ENCODE measurements at regions not wholly inside any gene's neighbourhood (a gene's known extent, or its start where the extent isn't known, plus 50 kb on each side); places are given as distances from the start of the nearest gene placed in this dataset.

- H3K4me1 Mint-ChIP-seq: peaks cover 0 to 3% of the 10 kb centered on the region in 2 donors
- H3K27me3 Mint-ChIP-seq: peaks cover 41 to 43% of the 10 kb centered on the region in 2 donors
- no peaks in the 10 kb centered on the region for H3K36me3 Mint-ChIP-seq
- no peak overlapping the region for H3K27ac Mint-ChIP-seq
- no peak for DNase-seq
- no peak for ATAC-seq (replicated peaks)
- H3K9me3 Mint-ChIP-seq: no peaks in the 10 kb centered on the region
- no peak overlapping the region for H3K4me3 Mint-ChIP-seq
These were observed 225.4 kb downstream of the IRF8 start for GRCh38 chr16:86124321-86124720.

DNA sequence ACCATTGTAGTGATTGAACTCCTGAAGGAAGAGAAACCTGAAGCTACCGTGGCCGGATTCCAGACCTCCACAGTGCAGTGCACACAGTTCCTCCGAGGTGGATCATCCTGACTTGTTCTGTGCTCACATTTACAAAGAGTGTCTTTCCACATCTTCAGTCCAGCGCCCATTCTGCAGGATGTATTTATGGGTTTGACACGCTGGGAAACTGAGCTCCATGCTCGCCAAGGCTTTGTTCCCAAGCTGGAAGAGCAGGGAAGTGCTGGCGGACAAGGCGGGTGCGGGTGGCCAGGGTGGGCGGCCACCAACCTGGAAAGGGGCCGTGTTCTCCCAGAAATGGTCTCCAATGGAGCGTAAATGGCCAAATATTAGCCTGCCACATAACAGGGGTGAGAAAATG lies 227.9 kb downstream of the IRF8 start:
- Mint-ChIP-seq H3K4me3 (no peak overlapping the region), H3K36me3 (no peaks in the 10 kb centered on the region), H3K27ac (no peak overlapping the region), H3K27me3 (peaks cover 25 to 30% of the 10 kb centered on the region in 2 donors), H3K9me3 (no peaks in the 10 kb centered on the region), H3K4me1 (no peaks in the 10 kb centered on the region)
- ATAC-seq (replicated peaks): no peak
- DNase-seq: no peak

DNA sequence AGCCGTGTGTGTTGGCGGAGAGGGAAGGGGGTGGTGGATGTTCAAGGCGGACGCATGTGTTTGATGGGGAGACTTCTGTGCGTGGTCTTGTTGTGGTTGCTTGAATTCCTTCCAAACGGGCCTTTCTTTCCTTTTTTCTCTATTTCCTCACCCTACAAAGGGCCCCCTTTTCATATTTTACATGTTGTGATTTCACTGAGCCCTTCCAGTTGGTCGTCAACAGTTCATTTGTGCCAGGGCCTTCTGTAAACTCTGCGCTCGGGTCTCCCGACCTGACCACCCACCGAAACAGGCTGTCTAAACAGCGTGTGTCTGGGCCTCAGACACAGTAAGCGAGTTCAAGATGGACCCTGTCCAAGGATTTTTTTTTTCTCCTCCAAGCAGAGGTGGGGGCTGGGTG lies 228.4 kb downstream of the IRF8 start:
- Mint-ChIP-seq H3K27me3 (peaks cover 20 to 25% of the 10 kb centered on the region in 2 donors), H3K4me1 (no peaks in the 10 kb centered on the region), H3K36me3 (no peaks in the 10 kb centered on the region), H3K4me3 (no peak overlapping the region), H3K27ac (no peak overlapping the region), H3K9me3 (no peaks in the 10 kb centered on the region)
- ATAC-seq (replicated peaks): no peak
- DNase-seq: no peak

DNA sequence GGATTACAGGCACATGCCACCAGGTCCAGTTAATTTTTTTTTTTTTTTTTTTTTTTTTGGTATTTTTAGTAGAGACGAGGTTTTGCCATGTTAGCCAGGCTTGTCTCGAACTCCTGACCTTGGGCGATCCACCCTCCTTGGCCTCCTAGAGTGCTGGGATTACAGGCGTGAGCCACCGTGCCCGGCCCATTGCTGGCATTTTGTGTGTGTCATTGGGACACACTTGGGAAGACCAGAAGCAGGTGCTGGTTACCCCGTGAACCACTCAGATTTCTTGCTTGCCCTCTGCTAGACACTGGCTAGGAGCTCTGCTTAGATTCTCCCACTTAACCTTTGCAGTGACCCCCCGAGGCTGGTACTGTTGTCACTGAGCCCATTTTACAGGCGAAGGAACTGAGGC lies 229.3 kb downstream of the IRF8 start:
- no peak for DNase-seq
- Mint-ChIP-seq H3K4me3 (no peak overlapping the region), H3K9me3 (no peaks in the 10 kb centered on the region), H3K4me1 (no peaks in the 10 kb centered on the region), H3K36me3 (no peaks in the 10 kb centered on the region), H3K27ac (no peak overlapping the region), H3K27me3 (peaks cover 14 to 18% of the 10 kb centered on the region in 2 donors)
- no peak for ATAC-seq (replicated peaks)

- ATAC-seq (replicated peaks): no peak
- Mint-ChIP-seq H3K9me3 (no peaks in the 10 kb centered on the region), H3K36me3 (no peaks in the 10 kb centered on the region), H3K27me3 (peaks cover 8 to 14% of the 10 kb centered on the region in 2 donors), H3K27ac (no peak overlapping the region), H3K4me3 (no peak overlapping the region), H3K4me1 (no peaks in the 10 kb centered on the region)
- DNase-seq: no peak
These were observed 230.6 kb downstream of the IRF8 start for GRCh38 chr16:86129541-86129940.

DNA sequence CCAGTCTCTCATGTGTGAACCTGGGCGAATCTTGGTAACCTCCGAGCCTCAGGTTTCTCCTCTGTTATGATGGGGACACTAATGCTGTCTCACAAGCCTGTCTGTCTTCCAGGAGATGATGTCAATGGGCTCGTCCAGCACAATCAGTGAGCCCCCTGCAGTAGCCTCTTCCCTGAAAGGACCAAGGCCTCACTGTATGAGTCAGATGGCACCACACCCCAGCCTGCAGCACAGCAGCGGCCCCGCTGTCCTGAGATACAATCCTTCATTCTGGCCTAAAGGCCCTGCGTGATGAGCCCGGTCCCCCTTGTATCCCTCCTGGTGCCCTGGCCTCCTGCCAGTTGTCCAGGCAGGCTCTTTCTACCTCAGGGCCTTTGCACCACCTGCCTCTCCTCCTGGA lies 234.4 kb downstream of the IRF8 start:
- ATAC-seq (replicated peaks) (no peak), DNase-seq (no peak)
- no peaks in the 10 kb centered on the region for H3K36me3 Mint-ChIP-seq
- H3K9me3 Mint-ChIP-seq: no peaks in the 10 kb centered on the region
- H3K4me1 Mint-ChIP-seq: no peaks in the 10 kb centered on the region
- H3K27ac Mint-ChIP-seq: no peak overlapping the region
- peaks cover 0 to 16% of the 10 kb centered on the region in 2 donors for H3K27me3 Mint-ChIP-seq
- H3K4me3 Mint-ChIP-seq: no peak overlapping the region

DNA sequence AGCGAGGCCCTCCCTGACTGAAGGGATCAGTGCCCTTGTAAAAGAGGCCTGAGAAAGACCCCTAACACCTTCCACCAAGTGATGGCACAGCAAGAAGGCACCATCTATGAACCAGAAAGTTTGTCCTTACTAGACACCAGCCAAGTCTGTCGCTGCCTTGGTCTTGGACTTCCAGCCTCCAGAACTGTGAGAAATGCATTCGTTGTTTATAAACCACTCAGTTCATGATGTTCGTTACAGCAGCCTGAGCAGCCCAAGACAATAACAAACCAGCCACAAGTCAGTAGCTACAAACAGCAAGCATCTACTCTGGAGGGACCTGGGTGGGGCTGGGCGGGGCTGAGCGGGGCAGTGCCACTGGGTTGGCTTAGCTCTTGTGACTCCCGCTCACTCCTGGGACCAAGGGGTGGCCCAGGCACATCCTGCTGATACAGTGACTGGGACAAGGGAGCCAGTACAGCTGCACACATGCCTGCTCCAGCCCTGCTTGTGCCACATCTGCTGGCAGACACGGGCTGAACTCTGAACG lies 234.9 kb downstream of the IRF8 start:
- no peak for DNase-seq
- H3K4me3 Mint-ChIP-seq: no peak overlapping the region
- H3K27ac Mint-ChIP-seq: no peak overlapping the region
- H3K27me3 Mint-ChIP-seq: peaks cover 0 to 16% of the 10 kb centered on the region in 2 donors
- H3K9me3 Mint-ChIP-seq: no peaks in the 10 kb centered on the region
- no peaks in the 10 kb centered on the region for H3K4me1 Mint-ChIP-seq
- no peak for ATAC-seq (replicated peaks)
- no peaks in the 10 kb centered on the region for H3K36me3 Mint-ChIP-seq

- H3K27ac Mint-ChIP-seq: no peak overlapping the region
- no peak overlapping the region for H3K4me3 Mint-ChIP-seq
- H3K36me3 Mint-ChIP-seq: no peaks in the 10 kb centered on the region
- ATAC-seq (replicated peaks) (no peak), DNase-seq (no peak)
- no peaks in the 10 kb centered on the region for H3K4me1 Mint-ChIP-seq
- H3K9me3 Mint-ChIP-seq: no peaks in the 10 kb centered on the region
- peaks cover 0 to 20% of the 10 kb centered on the region in 2 donors for H3K27me3 Mint-ChIP-seq
These were observed 236.0 kb downstream of the IRF8 start for GRCh38 chr16:86134802-86135461.

DNA sequence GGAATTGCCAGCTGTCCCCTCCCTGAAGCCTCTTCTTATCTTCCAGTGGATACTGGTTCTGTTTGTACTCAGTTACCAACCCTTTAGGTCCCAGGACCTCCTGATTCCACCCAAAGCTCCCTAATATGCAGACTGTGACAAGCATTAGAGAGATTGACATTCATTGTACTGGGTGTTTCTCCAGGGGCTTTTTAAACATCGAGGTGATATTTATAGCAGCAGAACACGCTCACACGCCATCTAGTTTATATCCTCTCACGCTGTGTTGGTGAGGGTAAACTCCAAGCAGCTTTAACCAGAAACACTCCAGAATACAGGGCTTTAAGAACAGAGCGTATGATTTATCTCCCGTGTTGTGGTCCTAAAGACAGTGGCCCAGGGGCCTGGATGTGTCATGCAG lies 238.4 kb downstream of the IRF8 start:
- Mint-ChIP-seq H3K27ac (no peak overlapping the region), H3K36me3 (no peaks in the 10 kb centered on the region), H3K27me3 (peaks cover 0 to 24% of the 10 kb centered on the region in 2 donors), H3K4me3 (no peak overlapping the region), H3K4me1 (no peaks in the 10 kb centered on the region), H3K9me3 (no peaks in the 10 kb centered on the region)
- DNase-seq: no peak
- ATAC-seq (replicated peaks): no peak

DNA sequence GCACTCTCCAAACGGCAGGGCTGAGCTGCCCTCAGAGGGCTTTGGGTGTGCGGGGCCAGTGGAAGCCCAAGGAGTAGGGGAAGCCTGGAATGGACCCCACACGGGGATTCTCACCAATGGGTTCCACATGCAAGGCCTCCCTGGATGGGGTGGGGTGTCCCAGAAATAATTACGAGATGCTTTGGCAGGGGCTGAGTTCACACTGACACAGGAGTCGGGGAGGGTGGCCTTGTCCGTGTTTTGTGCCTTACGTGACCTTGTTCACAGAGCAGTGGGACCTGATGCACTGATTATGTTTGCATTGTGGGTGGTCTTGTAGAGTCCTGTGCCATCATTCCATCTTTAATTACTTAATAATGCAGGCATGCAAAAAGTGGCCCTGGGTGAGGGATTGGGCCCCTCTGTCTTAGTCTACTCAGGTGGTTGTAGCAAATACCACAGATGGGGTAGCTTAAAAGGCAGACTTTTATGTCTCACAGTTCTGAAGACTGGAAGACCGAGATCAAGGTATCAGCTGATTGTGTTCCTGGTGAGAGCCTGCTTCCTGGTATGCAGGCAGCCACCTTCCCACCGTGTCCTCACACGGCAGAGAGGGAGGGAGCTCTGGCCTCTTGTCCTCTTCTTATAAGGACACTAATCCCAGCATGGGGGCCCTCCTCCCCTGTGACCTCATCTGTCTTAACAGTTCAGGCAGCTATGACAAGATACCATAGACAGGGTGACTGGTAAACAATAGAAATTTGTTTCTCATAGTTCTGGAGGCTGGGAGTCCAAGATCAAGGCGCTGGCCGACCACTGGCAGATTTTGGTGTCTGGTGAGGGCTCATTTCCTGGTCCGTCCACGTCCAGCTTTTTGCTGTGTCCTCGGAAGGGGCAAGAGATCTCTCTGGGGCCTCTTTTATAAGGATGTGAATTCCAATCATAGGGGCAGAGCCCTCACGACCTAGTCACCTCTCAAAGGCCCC lies 239.4 kb downstream of the IRF8 start:
- no peak for DNase-seq
- no peak overlapping the region for H3K4me3 Mint-ChIP-seq
- H3K27me3 Mint-ChIP-seq: peaks cover 0 to 24% of the 10 kb centered on the region in 2 donors
- no peak for ATAC-seq (replicated peaks)
- no peaks in the 10 kb centered on the region for H3K9me3 Mint-ChIP-seq
- H3K36me3 Mint-ChIP-seq: no peaks in the 10 kb centered on the region
- no peaks in the 10 kb centered on the region for H3K4me1 Mint-ChIP-seq
- H3K27ac Mint-ChIP-seq: no peak overlapping the region

DNA sequence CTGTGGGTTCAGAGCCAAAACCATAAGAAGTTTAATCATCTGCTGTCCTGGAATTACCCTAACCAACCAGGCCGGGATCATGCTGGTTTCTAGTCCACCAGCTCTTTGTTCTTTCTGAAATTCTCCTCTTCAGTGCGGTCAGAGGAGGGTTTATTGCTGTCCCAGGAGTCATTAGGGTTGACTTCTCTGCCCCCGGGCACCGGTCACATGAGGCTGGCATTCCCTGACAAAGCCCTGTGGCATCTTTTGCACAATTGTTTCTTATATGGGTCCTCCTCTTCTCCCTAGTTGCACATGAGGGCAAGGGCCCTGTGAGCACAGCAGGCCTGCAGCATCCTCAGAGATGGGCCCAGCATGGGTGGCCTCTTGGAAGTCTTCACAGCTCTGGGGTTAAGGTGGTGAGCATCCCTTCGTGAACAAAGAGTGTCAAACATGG lies 243.9 kb downstream of the IRF8 start:
- Mint-ChIP-seq H3K27me3 (peaks cover 3 to 19% of the 10 kb centered on the region in 2 donors), H3K36me3 (no peaks in the 10 kb centered on the region), H3K9me3 (no peaks in the 10 kb centered on the region), H3K4me3 (no peak overlapping the region), H3K4me1 (no peaks in the 10 kb centered on the region), H3K27ac (no peak overlapping the region)
- ATAC-seq (replicated peaks) (no peak), DNase-seq (no peak)

DNA sequence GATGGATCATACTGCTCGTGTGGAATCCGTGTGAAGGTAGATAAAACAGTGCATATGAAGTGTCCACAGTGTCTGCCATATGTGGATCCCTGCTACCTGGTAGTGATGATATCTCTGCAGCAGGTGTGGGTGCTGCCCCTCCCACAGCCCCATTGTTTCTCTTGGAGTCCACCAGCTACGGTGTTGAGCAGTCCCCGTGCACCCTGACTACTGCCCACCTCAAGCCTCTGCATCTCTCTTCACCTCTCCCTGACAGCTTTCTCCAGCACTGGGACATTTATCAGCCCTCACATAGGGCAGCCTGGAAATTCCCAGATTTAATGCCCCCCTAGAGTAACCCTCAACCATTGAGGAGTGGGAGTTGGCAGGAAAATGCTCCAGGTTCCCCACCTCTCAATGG lies 244.7 kb downstream of the IRF8 start:
- Mint-ChIP-seq H3K4me3 (no peak overlapping the region), H3K27me3 (peaks cover 6 to 17% of the 10 kb centered on the region in 2 donors), H3K27ac (no peak overlapping the region), H3K4me1 (no peaks in the 10 kb centered on the region), H3K9me3 (no peaks in the 10 kb centered on the region), H3K36me3 (no peaks in the 10 kb centered on the region)
- no peak for DNase-seq
- ATAC-seq (replicated peaks): no peak

- ATAC-seq (replicated peaks) (no peak), DNase-seq (no peak)
- Mint-ChIP-seq H3K4me3 (no peak overlapping the region), H3K27me3 (peaks cover 12 to 18% of the 10 kb centered on the region in 2 donors), H3K36me3 (no peaks in the 10 kb centered on the region), H3K27ac (no peak overlapping the region), H3K9me3 (no peaks in the 10 kb centered on the region), H3K4me1 (no peaks in the 10 kb centered on the region)
These were observed 246.7 kb downstream of the IRF8 start for GRCh38 chr16:86145669-86146068.

DNA sequence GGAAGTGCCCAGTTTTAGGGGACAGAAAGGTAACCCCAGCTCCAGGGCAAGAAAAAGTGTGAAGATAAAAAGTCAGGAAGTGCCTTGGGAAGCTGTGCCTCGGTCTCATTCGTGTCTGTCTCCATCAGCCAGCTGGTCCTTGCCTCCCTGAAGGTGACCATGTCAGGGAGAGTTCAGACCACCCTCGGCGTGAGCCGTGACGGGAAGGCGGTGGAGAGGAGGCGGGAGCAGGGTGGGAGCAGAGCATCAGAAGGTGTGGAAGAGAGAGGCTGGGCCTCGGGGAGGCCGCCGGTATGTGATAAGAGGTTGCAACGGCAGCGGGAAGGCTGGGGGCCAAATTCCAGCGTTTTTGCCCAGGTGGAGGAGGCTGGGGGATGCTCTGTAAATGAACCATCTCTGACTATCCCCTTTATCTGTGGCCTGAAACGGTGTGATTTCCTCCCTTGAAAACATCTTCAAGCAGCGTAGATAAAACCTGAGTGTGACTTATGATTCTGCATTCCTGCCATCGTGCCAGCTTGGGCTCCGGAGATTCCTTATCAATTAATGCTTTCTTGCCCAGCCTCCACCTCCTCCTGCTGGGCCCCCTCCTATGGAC lies 251.8 kb downstream of the IRF8 start:
- Mint-ChIP-seq H3K27me3 (peaks cover 27% of the 10 kb centered on the region in 2 donors), H3K4me3 (no peak overlapping the region), H3K27ac (no peak overlapping the region), H3K36me3 (no peaks in the 10 kb centered on the region), H3K4me1 (no peaks in the 10 kb centered on the region), H3K9me3 (no peaks in the 10 kb centered on the region)
- no peak for ATAC-seq (replicated peaks)
- DNase-seq: no peak

All from stimulated activated naive B cell treated with anti-CD40 and anti-IgM and Interleukin-4, amounts not matched to agents 10 μg/mL and 1 μg/mL and 100 μg/mL, for 72 hours (primary cell).